H9 (cell line): ENCODE measurements at regions not wholly inside any gene's neighbourhood (a gene's known extent, or its start where the extent isn't known, plus 50 kb on each side); places are given as distances from the start of the nearest gene placed in this dataset.

ENCODE experiments used
- DNase-seq: peaks from one replicate; pipeline ENCODE4 v3.0.0-alpha.2; 2017
- H2AFZ ChIP-seq: one replicate; pipeline ENCODE4 v1.6.1; 2013; ENCODE audit warnings: mild to moderate bottlenecking, low read length, control low read depth, moderate library complexity
- H2AK5ac ChIP-seq: 2 replicates; pipeline ENCODE4 v1.6.1; 2013; ENCODE audit warnings: low read length, control low read depth, mixed read lengths; ENCODE audit not compliant: insufficient read length
- H2BK120ac ChIP-seq: one replicate; pipeline ENCODE4 v1.6.1; 2013; ENCODE audit warnings: low read depth, mild to moderate bottlenecking, low read length, control low read depth, inconsistent platforms; ENCODE audit not compliant: poor library complexity, severe bottlenecking
- H2BK12ac ChIP-seq: 2 replicates; pipeline ENCODE4 v1.6.1; 2013; ENCODE audit warnings: low read length, control low read depth, mixed read lengths, low read depth; ENCODE audit not compliant: insufficient read length
- H2BK15ac ChIP-seq: 2 replicates; pipeline ENCODE4 v1.6.1; 2013; ENCODE audit warnings: low read depth, low read length, control low read depth
- H2BK20ac ChIP-seq: one replicate; pipeline ENCODE4 v1.6.1; 2013; ENCODE audit warnings: low read depth, mild to moderate bottlenecking, low read length, control low read depth, inconsistent platforms; ENCODE audit not compliant: poor library complexity, severe bottlenecking
- H2BK5ac ChIP-seq: 2 replicates; pipeline ENCODE4 v1.6.1; 2013; ENCODE audit warnings: low read length, control low read depth, mixed read lengths; ENCODE audit not compliant: insufficient read length
- H3K14ac ChIP-seq: 2 replicates; pipeline ENCODE4 v1.6.1; 2013; ENCODE audit warnings: low read length, control low read depth; ENCODE audit not compliant: insufficient read depth
- H3K18ac ChIP-seq: 2 replicates; pipeline ENCODE4 v1.6.1; 2013; ENCODE audit warnings: low read depth, mild to moderate bottlenecking, mixed read lengths, low read length, control low read depth; ENCODE audit not compliant: insufficient read length
- H3K23ac ChIP-seq: 2 replicates; pipeline ENCODE4 v1.6.1; 2013; ENCODE audit warnings: low read length, control low read depth, mixed read lengths, low read depth; ENCODE audit not compliant: insufficient read length
- H3K23me2 ChIP-seq: 2 replicates; pipeline ENCODE4 v1.6.1; 2013; ENCODE audit warnings: low read depth, mild to moderate bottlenecking, mixed read lengths, low read length, control low read depth; ENCODE audit not compliant: insufficient read length, poor library complexity, severe bottlenecking
- H3K27ac ChIP-seq: 2 replicates; pipeline ENCODE4 v1.5.1; 2013; ENCODE audit warnings: low read length, control low read depth, mixed read lengths, low read depth; ENCODE audit not compliant: insufficient read length
- H3K27me3 ChIP-seq: 2 replicates; pipeline ENCODE4 v1.6.1; 2013; ENCODE audit warnings: low read length, control low read depth, inconsistent platforms; ENCODE audit not compliant: insufficient read depth
- H3K4ac ChIP-seq: 2 replicates; pipeline ENCODE4 v1.6.1; 2013; ENCODE audit warnings: low read depth, mild to moderate bottlenecking, control low read depth, inconsistent platforms, low read length, moderate library complexity
- H3K4me1 ChIP-seq: 2 replicates; pipeline ENCODE4 v1.6.1; 2013; ENCODE audit warnings: low read length, control low read depth, inconsistent platforms; ENCODE audit not compliant: insufficient read depth
- H3K4me2 ChIP-seq: 2 replicates; pipeline ENCODE4 v1.6.1; 2013; ENCODE audit warnings: low read length, control low read depth, mixed read lengths; ENCODE audit not compliant: insufficient read length, insufficient read depth
- H3K56ac ChIP-seq: 2 replicates; pipeline ENCODE4 v1.6.1; 2013; ENCODE audit warnings: low read depth, mild to moderate bottlenecking, mixed read lengths, low read length, control low read depth; ENCODE audit not compliant: insufficient read length
- H3K79me1 ChIP-seq: 2 replicates; pipeline ENCODE4 v1.6.1; 2013; ENCODE audit warnings: low read depth, mild to moderate bottlenecking, moderate library complexity, low read length, control low read depth, inconsistent platforms; ENCODE audit not compliant: insufficient read depth, poor library complexity, severe bottlenecking
- H3K79me2 ChIP-seq: 2 replicates; pipeline ENCODE4 v1.6.1; 2013; ENCODE audit warnings: low read length, control low read depth, inconsistent platforms; ENCODE audit not compliant: insufficient read depth
- H3K9ac ChIP-seq: 2 replicates; pipeline ENCODE4 v1.6.1; 2013; ENCODE audit warnings: low read length, control low read depth, mixed read lengths; ENCODE audit not compliant: insufficient read length; ENCODE audit errors: extremely low read depth
- H3K9me3 ChIP-seq: one replicate; pipeline ENCODE4 v1.6.1; 2013; ENCODE audit warnings: low read depth, low read length, inconsistent platforms; ENCODE audit not compliant: control insufficient read depth
- H3T11ph ChIP-seq: one replicate; pipeline ENCODE4 v1.6.1; 2013; ENCODE audit warnings: mild to moderate bottlenecking, low read length, control low read depth, inconsistent platforms
- H4K20me1 ChIP-seq: one replicate; pipeline ENCODE4 v1.6.1; 2013; ENCODE audit not compliant: control insufficient read depth, insufficient read length, insufficient read depth
- H4K5ac ChIP-seq: 2 replicates; pipeline ENCODE4 v1.6.1; 2013; ENCODE audit warnings: low read depth, mild to moderate bottlenecking, mixed read lengths, low read length, control low read depth; ENCODE audit not compliant: insufficient read length
- H4K8ac ChIP-seq: replicated peaks from 2 replicates; pipeline ENCODE4 v1.6.1; 2013; ENCODE audit warnings: low read length, control low read depth, mixed read lengths, low read depth; ENCODE audit not compliant: insufficient read length
- H4K91ac ChIP-seq: 2 replicates; pipeline ENCODE4 v1.6.1; 2013; ENCODE audit warnings: low read depth, mild to moderate bottlenecking, moderate library complexity, mixed read lengths, low read length, control low read depth; ENCODE audit not compliant: insufficient read length
- H3K27ac Mint-ChIP-seq, 3 experiments: 2 replicates in 2 of 3; 3 replicates in 1 of 3; pipeline ENCODE4 v1.8.0; 2020 to 2021; ENCODE audit warnings: mixed read lengths in 3 of 3, mild to moderate bottlenecking in 1 of 3, moderate library complexity in 1 of 3
- H3K27me3 Mint-ChIP-seq: 2 replicates; pipeline ENCODE4 v1.8.0; 2021; ENCODE audit warnings: low read depth, mild to moderate bottlenecking, moderate library complexity, mixed read lengths
- H3K36me3 Mint-ChIP-seq, 3 experiments: 2 replicates in 2 of 3; 3 replicates in 1 of 3; pipeline ENCODE4 v1.8.0; 2020 to 2021; ENCODE audit warnings: low read depth in 3 of 3, mixed read lengths in 3 of 3; ENCODE audit not compliant: insufficient read depth in 1 of 3
- H3K4me1 Mint-ChIP-seq, 2 experiments: 2 replicates each; pipeline ENCODE4 v1.8.0; 2020; ENCODE audit warnings: mixed read lengths in 2 of 2
- H3K4me3 Mint-ChIP-seq, 2 experiments: 2 replicates in 1 of 2; 3 replicates in 1 of 2; pipeline ENCODE4 v1.8.0; 2020 to 2021; ENCODE audit warnings: mild to moderate bottlenecking in 2 of 2, mixed read lengths in 2 of 2, moderate library complexity in 1 of 2
- H3K9me3 Mint-ChIP-seq, 2 experiments: 2 replicates in 1 of 2; 3 replicates in 1 of 2; pipeline ENCODE4 v1.8.0; 2020; ENCODE audit warnings: mild to moderate bottlenecking in 2 of 2, mixed read lengths in 2 of 2, moderate library complexity in 1 of 2
- CTCF ChIP-seq: fragments of 200-600 bp; sonication (generic); conservative IDR thresholded peaks from 3 replicates; pipeline ENCODE4 v1.8.0; 2021; ENCODE audit warnings: antibody characterized with exemption, mild to moderate bottlenecking
- WGBS: extraction: QIAGEN DNeasy Blood & Tissue Kit; methylation state at CpG from one replicate; pipeline ENCODE4 v1.1.7; 2013; ENCODE audit warnings: missing lambda C conversion rate, low lambda C conversion rate, mixed read lengths; ENCODE audit not compliant: insufficient read length; ENCODE audit errors: extremely low coverage; 5-methylcytosine and 5-hydroxymethylcytosine counted together

- no peak for TF ChIP-seq CTCF
- Mint-ChIP-seq H3K9me3 (peaks cover 4 to 7% of the 10 kb centered on the region in 2 experiments; a peak in 4 of 5 replicates), H3K4me1 (peaks cover 6 to 10% of the 10 kb centered on the region in 2 experiments), H3K36me3 (peaks cover 0 to 5% (median 0%) of the 10 kb centered on the region in 3 experiments; a peak in 2 of 7 replicates), H3K27ac (no peak overlapping the region), H3K27me3 (peaks cover 2% of the 10 kb centered on the region; the same call in 1 of the 2 replicates), H3K4me3 (no peak overlapping the region)
- no peaks in the 10 kb centered on the region for H3K23me2 ChIP-seq
- H4K5ac ChIP-seq = no peak overlapping the region
- H3T11ph ChIP-seq = no peak overlapping the region
- H3K9ac ChIP-seq = no peak overlapping the region
- H3K4me2 ChIP-seq = no peak overlapping the region
- no peak overlapping the region for H4K8ac ChIP-seq
- H3K9me3 ChIP-seq = no peaks in the 10 kb centered on the region
- H3K56ac ChIP-seq = no peak overlapping the region
- H2AFZ ChIP-seq = no peak overlapping the region
- no peak overlapping the region for H2BK15ac ChIP-seq
- H3K14ac ChIP-seq = no peak overlapping the region
- H2BK20ac ChIP-seq = no peak overlapping the region
- no peak overlapping the region for H2BK120ac ChIP-seq
- H3K18ac ChIP-seq = no peak overlapping the region
- WGBS = no CpG with 5 or more reads among the region's 1 CpG
- H3K79me1 ChIP-seq = no peaks in the 10 kb centered on the region
- no peak for DNase-seq
- H2BK5ac ChIP-seq = no peak overlapping the region
- no peak overlapping the region for H2AK5ac ChIP-seq
- H3K23ac ChIP-seq = no peak overlapping the region
- H3K27ac ChIP-seq = no peak overlapping the region
- no peaks in the 10 kb centered on the region for H3K79me2 ChIP-seq
- no peaks in the 10 kb centered on the region for H3K27me3 ChIP-seq
- H4K20me1 ChIP-seq = no peaks in the 10 kb centered on the region
- H3K4me1 ChIP-seq = no peaks in the 10 kb centered on the region; the same call in 1 of the 2 replicates
- H4K91ac ChIP-seq = no peak overlapping the region
- H2BK12ac ChIP-seq = no peak overlapping the region
- no peak overlapping the region for H3K4ac ChIP-seq
These were observed 179.2 kb upstream of the CDH11 start for GRCh38 chr16:65301029-65301428.
